Prostate gland (tissue), 2 donors: ENCODE measurements at regions not wholly inside any gene's neighbourhood (a gene's known extent, or its start where the extent isn't known, plus 50 kb on each side); places are given as distances from the start of the nearest gene placed in this dataset.

Experiments
- DNase-seq: peaks from one replicate; pipeline ENCODE4 v3.0.0-alpha.2; 2019; ENCODE audit warnings: low spot score
- H3K27ac ChIP-seq, 2 donors: fragments of 200-600 bp; sonication (generic); 2 replicates each; pipeline ENCODE4 v1.5.1; 2017 to 2019
- H3K27me3 ChIP-seq: fragments of 200-600 bp; sonication (generic); replicated peaks from 2 replicates; pipeline ENCODE4 v1.5.1; 2019; ENCODE audit not compliant: insufficient read depth
- H3K36me3 ChIP-seq, 2 donors: fragments of 200-600 bp; sonication (generic); 1 replicate in 1 of 2; 2 replicates in 1 of 2; pipeline versions ENCODE4 v1.5.1 to v1.8.1; 2017 to 2019
- H3K4me1 ChIP-seq: fragments of 200-600 bp; sonication (generic); replicated peaks from 2 replicates; pipeline ENCODE4 v1.5.1; 2019
- H3K4me3 ChIP-seq, 2 donors: fragments of 200-600 bp; sonication (generic); 2 replicates each; pipeline ENCODE4 v1.5.1; 2017 to 2019
- H3K9me3 ChIP-seq: fragments of 200-600 bp; sonication (generic); 2 replicates; pipeline ENCODE4 v1.5.1; 2017
- POLR2A ChIP-seq: fragments of 450-650 bp; IDR thresholded peaks from one replicate; pipeline ENCODE4 v1.6.1; 2016; ENCODE audit warnings: antibody characterized with exemption, mild to moderate bottlenecking
- POLR2AphosphoS5 ChIP-seq: sonication (generic); formaldehyde crosslinking; IDR thresholded peaks from one replicate; pipeline ENCODE4 v1.6.1; 2017; ENCODE audit warnings: antibody characterized with exemption
- WGBS: methylation state at CpG from one replicate; pipeline ENCODE4 v1.1.5; 2018; 5-methylcytosine and 5-hydroxymethylcytosine counted together
- intact Hi-C: fragments of 100-400 bp; cut with DNase I; formaldehyde crosslinking; loops from one replicate; pipeline ENCODE4 v1.14.2; 2022
- TF ChIP-seq, protein P1 (sequence below), 4 experiments: fragments of 200-600 bp in 2 of 4; fragments of 450-650 bp in 2 of 4; sonication (generic) in 2 of 4; IDR thresholded peaks; 1 replicate in 3 of 4; 2 replicates in 1 of 4; pipeline ENCODE4 v1.5.1; 2016 to 2019; ENCODE audit warnings: antibody characterized with exemption in 4 of 4, mild to moderate bottlenecking in 2 of 4, moderate library complexity in 2 of 4

DNA sequence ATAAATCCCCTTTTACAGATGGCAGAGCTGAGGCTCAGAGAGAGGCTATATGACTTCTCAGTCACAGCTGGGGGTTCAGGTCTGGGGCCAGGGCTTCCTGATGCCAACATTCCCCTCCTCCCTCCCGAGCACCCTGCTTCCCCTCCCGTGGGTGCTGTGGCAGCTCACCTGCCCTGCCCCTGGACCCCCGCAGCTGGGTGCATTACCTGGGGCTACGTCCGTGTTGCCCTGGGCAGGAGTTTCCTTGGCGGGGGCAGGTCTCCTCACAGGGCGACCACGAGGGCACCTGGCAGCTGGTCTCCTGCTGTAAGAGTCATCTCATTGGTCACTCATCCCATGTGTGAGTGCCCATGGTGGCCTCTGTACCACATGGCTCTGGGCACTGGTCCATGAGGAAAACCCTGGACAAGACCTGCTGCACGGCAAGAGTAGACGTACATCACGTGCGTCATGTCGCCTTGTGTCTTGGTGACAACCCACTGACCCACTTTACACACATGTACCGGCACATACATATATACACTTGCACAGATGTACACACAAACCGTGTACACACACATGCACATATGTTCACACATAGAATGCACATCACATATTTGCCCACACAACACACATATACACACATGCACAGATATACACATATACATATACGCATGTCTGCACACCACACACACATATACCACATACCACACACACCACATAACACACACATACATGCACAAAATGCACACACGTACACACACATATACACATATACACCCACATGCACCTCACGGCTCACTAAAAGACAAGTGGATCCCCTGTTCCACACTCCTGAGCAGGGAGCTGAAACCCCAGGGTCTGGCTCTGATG lies 134.0 kb downstream of the FOXL1 start:
- no peak for DNase-seq
- Histone ChIP-seq H3K4me3 (no peak overlapping the region), H3K27me3 (peaks cover 5% of the 10 kb centered on the region), H3K27ac (no peak overlapping the region), H3K4me1 (no peaks in the 10 kb centered on the region), H3K9me3 (no peaks in the 10 kb centered on the region), H3K36me3 (no peaks in the 10 kb centered on the region)
- intact Hi-C loops = no loop called here
- 90% methylated on average over 16 of the region's 18 CpGs for WGBS
- TF ChIP-seq POLR2AphosphoS5 (no peak), POLR2A (no peak)
- TF ChIP-seq, protein P1, sequence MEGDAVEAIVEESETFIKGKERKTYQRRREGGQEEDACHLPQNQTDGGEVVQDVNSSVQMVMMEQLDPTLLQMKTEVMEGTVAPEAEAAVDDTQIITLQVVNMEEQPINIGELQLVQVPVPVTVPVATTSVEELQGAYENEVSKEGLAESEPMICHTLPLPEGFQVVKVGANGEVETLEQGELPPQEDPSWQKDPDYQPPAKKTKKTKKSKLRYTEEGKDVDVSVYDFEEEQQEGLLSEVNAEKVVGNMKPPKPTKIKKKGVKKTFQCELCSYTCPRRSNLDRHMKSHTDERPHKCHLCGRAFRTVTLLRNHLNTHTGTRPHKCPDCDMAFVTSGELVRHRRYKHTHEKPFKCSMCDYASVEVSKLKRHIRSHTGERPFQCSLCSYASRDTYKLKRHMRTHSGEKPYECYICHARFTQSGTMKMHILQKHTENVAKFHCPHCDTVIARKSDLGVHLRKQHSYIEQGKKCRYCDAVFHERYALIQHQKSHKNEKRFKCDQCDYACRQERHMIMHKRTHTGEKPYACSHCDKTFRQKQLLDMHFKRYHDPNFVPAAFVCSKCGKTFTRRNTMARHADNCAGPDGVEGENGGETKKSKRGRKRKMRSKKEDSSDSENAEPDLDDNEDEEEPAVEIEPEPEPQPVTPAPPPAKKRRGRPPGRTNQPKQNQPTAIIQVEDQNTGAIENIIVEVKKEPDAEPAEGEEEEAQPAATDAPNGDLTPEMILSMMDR (IDR thresholded peaks at IDR 0.05) = no peak

- no peak for DNase-seq
- no peaks in the 10 kb centered on the region for H3K36me3 ChIP-seq
- TF ChIP-seq, protein P1 (IDR thresholded peaks at IDR 0.05) = no peak
- TF ChIP-seq POLR2AphosphoS5 = no peak
- no peak for TF ChIP-seq POLR2A
- H3K4me1 ChIP-seq = no peaks in the 10 kb centered on the region
- WGBS = 84% methylated on average over 25 of the region's 25 CpGs
- intact Hi-C loops = no loop called here
- no peak overlapping the region for H3K4me3 ChIP-seq
- H3K9me3 ChIP-seq = no peaks in the 10 kb centered on the region
- no peak overlapping the region for H3K27ac ChIP-seq
- H3K27me3 ChIP-seq = peaks cover 5% of the 10 kb centered on the region
Observed at GRCh38 chr16:86713021-86713631, 134.8 kb downstream of the FOXL1 start.

DNA sequence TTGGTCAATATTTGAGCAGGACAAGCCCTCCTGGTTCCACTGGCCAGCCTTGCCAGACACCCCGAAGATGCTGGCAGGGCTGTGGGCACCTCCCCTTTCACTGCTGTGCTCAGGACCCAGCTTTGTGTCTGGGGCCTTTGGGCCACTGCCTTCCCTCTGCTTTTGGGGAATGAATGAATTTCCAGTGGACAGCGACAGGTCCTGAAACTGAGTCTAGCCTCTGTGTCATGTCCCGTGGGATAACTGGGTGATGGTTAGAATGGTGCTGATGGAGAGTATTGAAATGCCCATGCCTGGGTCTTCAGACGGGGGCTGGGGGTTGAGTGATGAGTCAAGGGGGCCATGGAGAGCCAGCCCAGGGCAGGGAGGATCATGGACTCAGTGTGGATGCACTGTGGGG lies 135.8 kb downstream of the FOXL1 start:
- 49% methylated on average over 4 of the region's 4 CpGs for WGBS
- intact Hi-C loops = no loop called here
- no peak for DNase-seq
- TF ChIP-seq, protein P1 (IDR thresholded peaks at IDR 0.05) = no peak
- TF ChIP-seq POLR2AphosphoS5 (no peak), POLR2A (no peak)
- no peak overlapping the region for H3K4me3 ChIP-seq
- H3K36me3 ChIP-seq = no peaks in the 10 kb centered on the region
- no peaks in the 10 kb centered on the region for H3K4me1 ChIP-seq
- no peaks in the 10 kb centered on the region for H3K9me3 ChIP-seq
- no peak overlapping the region for H3K27ac ChIP-seq
- peaks cover 5% of the 10 kb centered on the region for H3K27me3 ChIP-seq

DNA sequence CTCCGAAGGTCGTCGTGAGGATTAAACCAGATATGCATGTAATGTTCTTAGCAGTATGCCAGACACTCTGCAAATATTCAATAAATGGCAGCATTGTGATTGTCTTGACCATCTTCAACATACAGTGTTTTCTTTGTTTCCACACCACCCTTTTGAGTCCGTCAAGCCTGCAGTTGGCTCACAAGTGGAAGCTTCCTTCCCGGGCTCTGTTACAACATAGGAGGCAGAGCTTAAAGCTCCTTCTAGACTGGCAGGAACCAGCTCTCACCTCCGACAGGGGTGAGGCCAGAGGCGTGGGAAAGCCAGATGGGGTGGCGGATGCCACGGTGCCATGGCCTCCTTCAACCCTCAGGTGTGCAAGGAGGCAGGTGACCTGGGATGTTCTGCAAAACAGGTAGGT lies 138.3 kb downstream of the FOXL1 start:
- DNase-seq = peak; percentile 48
- no peak overlapping the region for H3K27ac ChIP-seq
- peaks cover 3% of the 10 kb centered on the region for H3K27me3 ChIP-seq
- 54% methylated on average over 9 of the region's 9 CpGs for WGBS
- intact Hi-C loops = no loop called here
- H3K4me1 ChIP-seq = no peaks in the 10 kb centered on the region
- TF ChIP-seq POLR2A (no peak), POLR2AphosphoS5 (peak; percentile 65)
- TF ChIP-seq, protein P1 (IDR thresholded peaks at IDR 0.05) = no peak
- H3K4me3 ChIP-seq = no peak overlapping the region
- no peaks in the 10 kb centered on the region for H3K9me3 ChIP-seq
- no peaks in the 10 kb centered on the region for H3K36me3 ChIP-seq

- DNase-seq = peak; percentile 25
- H3K9me3 ChIP-seq = no peaks in the 10 kb centered on the region
- 18% methylated on average over 9 of the region's 9 CpGs for WGBS
- no peak overlapping the region for H3K27ac ChIP-seq
- no peaks in the 10 kb centered on the region for H3K36me3 ChIP-seq
- H3K27me3 ChIP-seq = peaks cover under 1% of the 10 kb centered on the region
- intact Hi-C loops = no loop called here
- no peak for TF ChIP-seq POLR2AphosphoS5
- no peak for TF ChIP-seq POLR2A
- TF ChIP-seq, protein P1 (IDR thresholded peaks at IDR 0.05) = no peak
- H3K4me1 ChIP-seq = no peaks in the 10 kb centered on the region
- H3K4me3 ChIP-seq = no peak overlapping the region
Observed at GRCh38 chr16:86718118-86718517, 139.8 kb downstream of the FOXL1 start.
